Stimulated activated CD4-positive, alpha-beta T cell treated with anti-CD3 and anti-CD28 coated beads, TNF-alpha, amount 100 ng/mL, for 24 hours (primary cell): ENCODE measurements at regions not wholly inside any gene's neighbourhood (a gene's known extent, or its start where the extent isn't known, plus 50 kb on each side); places are given as distances from the start of the nearest gene placed in this dataset.
"Not testable (repeated sequence)": the region's sequence is repeated elsewhere in the genome, so short reads cannot be mapped to it uniquely, and the experiment has no call there.

Experiments
- DNase-seq, 3 experiments: peaks; one replicate each; pipeline ENCODE4 v3.0.0-alpha.2; 2020; ENCODE audit warnings: low read depth in 3 of 3

DNA sequence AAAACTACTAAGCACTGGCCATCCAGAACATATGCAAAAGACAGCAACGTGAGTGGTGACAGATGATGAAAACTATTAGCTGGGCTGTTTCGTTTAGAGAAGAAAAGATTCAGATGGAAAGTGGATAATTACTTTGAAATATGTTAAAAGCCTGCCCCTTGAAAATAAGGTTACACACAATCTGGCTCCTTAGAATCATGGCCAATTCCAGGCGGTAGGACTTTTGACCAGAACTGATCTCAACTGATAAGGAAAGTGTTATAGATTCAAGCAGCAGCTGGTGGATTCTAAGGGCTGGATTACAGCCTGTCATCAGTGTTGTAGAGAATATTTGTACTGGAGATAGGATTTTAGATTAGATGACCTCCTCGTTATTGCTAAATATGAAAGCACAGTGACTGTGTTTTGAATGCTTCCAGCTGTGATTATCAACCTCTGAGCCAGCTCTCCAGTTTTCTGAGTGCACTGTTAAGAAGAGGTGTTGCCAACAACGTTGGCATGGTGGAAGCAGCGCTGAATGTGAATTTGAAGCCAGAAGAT, 75.1 kb downstream of the KBTBD2 start:
- not testable (repeated sequence) for DNase-seq

- not testable (repeated sequence) for DNase-seq
These were observed 76.8 kb downstream of the KBTBD2 start for GRCh38 chr7:32814779-32815178.

- no peak for DNase-seq
These were observed 81.7 kb downstream of the KBTBD2 start for GRCh38 chr7:32809871-32810270.

DNA sequence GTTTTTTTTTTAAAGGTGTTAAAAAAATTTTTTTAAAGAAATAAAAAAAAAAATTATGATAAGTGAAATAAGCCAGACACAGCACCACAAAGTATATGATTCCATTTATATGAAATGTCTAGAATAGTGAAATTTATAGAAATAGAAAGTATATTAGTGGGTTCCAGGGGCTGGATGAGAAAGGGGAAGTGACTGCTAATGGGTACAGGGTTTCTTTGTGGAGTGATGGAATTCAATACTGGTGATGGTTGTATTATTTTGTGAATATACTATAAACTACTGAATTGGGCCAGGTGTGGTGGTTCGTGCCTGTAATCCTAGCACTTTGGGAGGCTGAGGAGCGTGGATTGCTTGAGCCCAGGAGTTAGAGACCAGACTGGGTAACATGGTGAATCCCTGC, 82.2 kb downstream of the KBTBD2 start:
- DNase-seq: no peak

GRCh38 chr7:32803406-32804141, 88.0 kb downstream of the KBTBD2 start:
- DNase-seq: no peak

- DNase-seq: no peak
These were observed 89.2 kb downstream of the KBTBD2 start for GRCh38 chr7:32802305-32802910.

DNA sequence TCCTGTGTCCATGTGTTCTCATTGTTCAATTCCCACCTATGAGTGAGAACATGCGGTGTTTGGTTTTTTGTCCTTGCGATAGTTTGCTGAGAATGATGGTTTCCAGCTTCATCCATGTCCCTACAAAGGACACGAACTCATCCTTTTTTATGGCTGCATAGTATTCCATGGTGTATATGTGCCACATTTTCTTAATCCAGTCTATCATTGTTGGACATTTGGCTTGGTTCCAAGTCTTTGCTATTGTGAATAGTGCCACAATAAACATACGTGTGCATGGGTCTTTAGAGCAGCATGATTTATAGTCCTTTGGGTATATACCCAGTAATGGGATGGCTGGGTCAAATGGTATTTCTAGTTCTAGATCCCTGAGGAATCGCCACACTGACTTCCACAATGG, 98.5 kb downstream of the KBTBD2 start:
- not testable (repeated sequence) for DNase-seq

DNA sequence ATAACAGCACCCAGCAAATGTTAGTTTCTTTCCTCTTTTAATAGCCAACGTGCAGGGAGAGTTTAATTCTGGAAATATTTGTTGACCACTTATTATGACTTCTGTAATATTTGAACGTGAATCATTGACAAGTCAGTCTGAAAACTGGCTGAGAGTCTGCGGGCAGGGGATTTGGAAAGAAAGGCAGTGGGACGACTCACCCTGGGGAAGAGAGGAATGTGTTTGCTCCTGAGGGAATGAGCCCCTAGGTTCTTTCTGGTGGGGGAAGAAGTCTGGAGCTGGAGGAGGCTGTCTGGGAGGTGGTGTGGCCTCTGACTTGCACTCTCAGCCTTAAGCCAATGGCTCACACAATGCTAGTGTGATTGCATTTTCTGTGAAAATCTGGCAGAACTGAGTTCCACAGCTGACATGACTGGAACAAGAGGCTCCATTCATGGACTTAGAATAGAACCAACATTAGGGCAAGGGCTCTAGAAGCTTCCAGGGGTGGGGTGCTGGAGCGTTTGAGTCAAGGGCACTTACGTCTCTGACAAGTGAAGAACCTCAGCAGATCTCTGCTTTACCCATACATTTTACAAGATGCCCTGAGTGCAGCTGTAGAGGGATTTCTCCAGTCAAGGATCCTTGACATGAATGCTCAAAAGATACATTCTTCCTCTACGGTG, 100.7 kb downstream of the KBTBD2 start:
- DNase-seq: not testable (repeated sequence)

DNA sequence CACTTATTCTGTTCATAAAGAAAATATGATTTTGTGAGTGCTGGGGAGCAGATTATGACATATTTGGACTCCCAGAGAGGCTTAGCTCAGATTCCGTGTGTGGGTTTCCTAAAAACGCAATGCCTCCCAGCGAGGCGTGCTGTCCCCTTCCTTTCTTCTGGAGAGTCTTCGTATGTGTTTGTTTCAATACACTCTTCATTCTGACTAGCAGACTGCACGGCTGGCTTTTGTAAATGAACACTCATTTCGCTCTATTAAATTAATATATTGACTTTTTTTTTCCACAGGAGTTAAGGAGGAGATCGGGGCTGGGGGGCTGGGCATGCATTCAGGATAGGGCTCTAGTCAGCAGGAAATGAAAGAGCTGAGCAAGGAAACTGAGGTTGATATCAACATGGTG, 102.3 kb downstream of the KBTBD2 start:
- DNase-seq: not testable (repeated sequence)

GRCh38 chr7:32788174-32788573, 103.4 kb downstream of the KBTBD2 start:
- not testable (repeated sequence) for DNase-seq

DNA sequence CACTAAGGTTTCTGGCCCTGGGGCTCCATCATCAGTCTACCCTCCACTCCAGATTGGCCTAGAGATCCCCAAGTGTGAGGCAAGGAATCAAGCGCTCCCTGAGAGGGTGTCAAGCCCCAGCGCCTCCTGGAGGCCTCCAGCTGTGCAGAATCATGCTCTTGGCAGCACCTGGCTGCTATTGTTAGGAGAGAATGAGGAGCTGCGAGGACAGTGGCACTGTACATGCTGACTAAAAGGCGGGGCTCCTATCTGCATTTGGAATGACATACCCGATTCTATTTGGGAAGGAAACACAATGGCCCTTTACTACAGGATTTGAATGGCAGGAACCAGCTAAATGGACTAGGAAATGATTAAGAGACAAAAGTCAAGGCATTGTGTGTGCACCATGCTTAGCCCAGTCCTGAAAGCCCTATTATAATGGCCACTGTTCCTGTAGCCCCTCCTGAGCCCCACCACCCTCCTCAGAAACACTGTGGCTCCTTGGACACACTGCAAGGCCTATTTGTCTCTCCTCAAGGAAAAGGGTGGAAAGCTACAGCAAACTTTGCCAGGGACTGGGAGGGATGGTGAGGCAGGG, 106.1 kb downstream of the KBTBD2 start:
- not testable (repeated sequence) for DNase-seq

DNA sequence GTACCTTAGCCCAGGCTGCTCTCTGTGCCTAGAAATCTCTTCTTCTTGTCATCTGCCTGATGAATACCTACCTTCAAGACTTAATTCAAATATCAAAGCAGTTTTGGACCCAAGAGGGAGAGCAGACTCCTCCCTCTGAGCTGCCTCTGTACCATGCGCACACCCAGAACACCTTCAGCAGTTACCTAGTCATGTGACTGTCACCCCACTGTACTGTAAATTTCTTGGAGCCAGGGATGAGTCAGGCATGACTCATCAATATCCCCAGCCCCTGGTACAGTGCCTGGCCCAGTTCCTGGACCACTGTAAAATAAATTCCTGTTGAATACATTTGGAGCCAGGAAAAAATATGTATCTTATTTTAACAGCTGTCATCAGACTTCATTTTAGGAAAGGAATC, 111.7 kb downstream of the KBTBD2 start:
- not testable (repeated sequence) for DNase-seq

- DNase-seq: no peak
These were observed 112.4 kb downstream of the KBTBD2 start for GRCh38 chr7:32779167-32779566.

DNA sequence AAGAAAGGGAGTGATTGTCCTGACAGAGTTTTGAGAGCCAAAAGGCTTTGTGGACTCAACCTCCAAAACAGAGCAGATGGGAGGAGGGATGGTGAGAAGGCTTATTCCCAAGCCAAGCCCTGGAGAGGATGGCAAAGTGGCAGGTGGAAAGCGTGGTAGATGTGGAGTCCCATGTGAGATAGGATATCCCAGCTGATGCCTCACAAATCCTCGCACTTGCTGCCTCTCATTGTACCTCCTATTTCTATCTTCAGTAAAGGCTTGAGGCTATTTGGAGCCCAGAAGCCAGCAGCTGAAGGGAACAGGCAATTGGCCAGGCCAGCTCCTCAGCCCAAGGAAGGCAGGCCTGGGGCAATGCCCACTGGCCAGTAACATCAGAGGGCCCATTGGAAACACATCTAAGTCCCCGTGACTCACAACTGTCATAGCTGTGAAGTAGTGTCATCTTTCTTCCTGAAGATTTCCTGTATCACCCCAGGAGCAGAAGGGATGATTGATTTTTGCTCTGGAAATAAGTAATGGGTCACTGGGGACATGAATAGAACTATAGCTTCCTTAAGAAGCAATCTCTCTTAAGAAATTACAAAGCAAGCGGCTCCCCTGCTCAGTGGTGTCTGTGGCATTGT, 114.4 kb downstream of the KBTBD2 start:
- DNase-seq: not testable (repeated sequence)

DNA sequence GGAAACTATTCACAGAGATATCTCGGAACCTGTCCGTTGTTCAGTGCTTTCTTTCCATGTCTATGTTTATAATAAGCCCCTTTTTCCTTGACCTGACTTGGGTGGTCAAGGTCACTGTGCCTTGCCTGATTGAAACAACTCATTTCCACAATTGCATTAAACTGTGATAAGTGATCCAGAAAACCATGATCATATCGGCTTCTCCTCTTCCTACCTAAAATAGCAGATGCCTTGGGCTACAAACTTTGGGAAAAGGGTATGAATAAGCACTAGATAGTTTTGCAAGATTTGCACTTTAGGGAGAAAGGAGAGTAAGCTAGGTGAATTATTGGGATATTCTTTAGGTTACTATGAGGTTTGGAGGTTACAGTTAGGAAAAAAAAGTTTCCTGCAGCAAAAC, 115.2 kb downstream of the KBTBD2 start:
- DNase-seq: not testable (repeated sequence)

GRCh38 chr7:32775809-32776208, 115.8 kb downstream of the KBTBD2 start:
- not testable (repeated sequence) for DNase-seq

GRCh38 chr7:32774541-32774951, 117.0 kb downstream of the KBTBD2 start:
- no peak for DNase-seq

DNA sequence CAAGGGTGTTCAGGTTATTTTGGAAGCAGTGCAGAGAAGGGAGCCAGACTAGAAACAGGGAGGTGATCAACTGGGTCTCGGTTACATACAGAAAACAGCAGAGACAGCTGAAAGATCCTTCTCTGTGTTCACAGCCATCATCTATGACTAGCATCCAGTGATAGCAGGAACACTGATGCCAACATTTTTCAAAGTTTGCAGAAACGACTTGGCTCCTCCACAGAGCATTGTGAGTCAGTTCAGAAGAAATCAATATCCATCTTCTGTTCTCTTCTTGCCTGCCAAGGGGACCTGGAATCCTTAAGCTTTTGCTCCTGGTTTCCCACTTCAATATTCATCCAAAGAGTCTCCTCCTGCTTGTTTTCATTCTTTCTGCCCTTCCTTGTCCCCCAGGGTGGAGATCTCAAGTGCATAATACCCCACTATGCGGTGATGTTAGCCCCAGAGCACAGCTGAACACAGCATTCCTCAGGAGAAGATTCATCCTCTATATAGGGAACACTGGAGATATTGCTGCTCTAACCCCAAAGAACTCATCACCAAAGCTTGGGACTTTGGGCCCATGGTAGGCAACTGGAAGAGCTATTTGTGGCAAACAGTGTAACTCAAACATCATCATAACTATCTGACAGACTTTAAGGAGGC, 122.6 kb downstream of the KBTBD2 start:
- DNase-seq: not testable (repeated sequence)

- not testable (repeated sequence) for DNase-seq
These were observed 123.2 kb downstream of the KBTBD2 start for GRCh38 chr7:32768338-32768737.

- DNase-seq: not testable (repeated sequence)
These were observed 125.8 kb downstream of the KBTBD2 start for GRCh38 chr7:32765649-32766251.

DNA sequence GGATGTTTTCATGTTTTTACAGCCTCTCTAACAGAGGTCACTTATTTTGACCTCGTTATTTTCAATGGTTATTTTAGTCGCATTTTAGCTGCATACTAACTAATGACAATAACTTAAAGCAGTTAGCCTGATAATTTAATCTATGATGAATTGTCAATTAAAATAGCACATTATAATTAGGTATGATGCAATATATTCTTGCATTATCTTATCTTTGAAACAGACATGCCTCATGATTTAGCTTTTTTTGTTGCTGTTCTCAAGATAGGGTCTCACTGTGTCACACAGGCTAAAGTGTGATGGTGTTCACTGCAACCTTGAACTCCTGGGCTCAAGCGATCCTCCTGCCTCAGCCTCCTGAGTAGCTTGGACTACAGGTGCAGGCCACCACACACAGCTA, 126.4 kb downstream of the KBTBD2 start:
- DNase-seq: no peak
